CD14-positive monocyte (primary cell): ENCODE measurements at regions not wholly inside any gene's neighbourhood (a gene's known extent, or its start where the extent isn't known, plus 50 kb on each side); places are given as distances from the start of the nearest gene placed in this dataset.

ENCODE experiments used
- DNase-seq, 3 donors: peaks; one replicate each; pipeline ENCODE4 v3.0.0-alpha.2; 2011 to 2022
- H2AFZ ChIP-seq: 2 replicates; pipeline ENCODE4 v1.6.0; 2012; ENCODE audit warnings: mild to moderate bottlenecking, low read depth, low read length, inconsistent platforms; ENCODE audit not compliant: insufficient read depth, poor library complexity, severe bottlenecking
- H3K27ac ChIP-seq, 2 donors: 1 replicate in 1 of 2; 2 replicates in 1 of 2; pipeline ENCODE4 v1.5.1; 2012 to 2013; ENCODE audit warnings: low read length in 2 of 2, control low read depth in 1 of 2, inconsistent platforms in 1 of 2, low read depth in 1 of 2, mild to moderate bottlenecking in 1 of 2
- H3K27me3 ChIP-seq, 2 donors: one replicate each; pipeline versions ENCODE4 v1.6.0 to v1.6.1; 2011 to 2013; ENCODE audit warnings: low read length in 2 of 2; ENCODE audit not compliant: control insufficient read depth in 2 of 2, insufficient read depth in 2 of 2
- H3K36me3 ChIP-seq, 2 donors: replicated peaks in 1 of 2; 1 replicate in 1 of 2; 2 replicates in 1 of 2; pipeline versions ENCODE4 v1.5.1 to v1.6.1; 2012 to 2013; ENCODE audit warnings: low read length in 2 of 2, control low read depth in 1 of 2, inconsistent platforms in 1 of 2, mild to moderate bottlenecking in 1 of 2; ENCODE audit not compliant: insufficient read depth in 2 of 2, control insufficient read depth in 1 of 2
- H3K4me1 ChIP-seq, 2 donors: 1 replicate in 1 of 2; 2 replicates in 1 of 2; pipeline versions ENCODE4 v1.5.1 to v1.6.1; 2012 to 2013; ENCODE audit warnings: low read length in 2 of 2, control low read depth in 1 of 2, inconsistent platforms in 1 of 2, mild to moderate bottlenecking in 1 of 2, moderate library complexity in 1 of 2; ENCODE audit not compliant: insufficient read depth in 2 of 2, control insufficient read depth in 1 of 2
- H3K4me2 ChIP-seq: replicated peaks from 2 replicates; pipeline ENCODE3; 2012; ENCODE audit warnings: low read length, moderate library complexity, mild to moderate bottlenecking; ENCODE audit not compliant: poor library complexity, severe bottlenecking; ENCODE audit errors: extremely low read depth
- H3K4me3 ChIP-seq, 3 experiments: fragments of 200-600 bp in 1 of 3; sonication (generic) in 1 of 3; replicated peaks in 1 of 3; 1 replicate in 2 of 3; 2 replicates in 1 of 3; pipeline ENCODE4 v1.5.1; 2011 to 2013; ENCODE audit warnings: low read length in 3 of 3, mild to moderate bottlenecking in 3 of 3, control low read depth in 2 of 3, low read depth in 2 of 3, inconsistent platforms in 1 of 3, moderate library complexity in 1 of 3
- H3K79me2 ChIP-seq: 2 replicates; pipeline ENCODE4 v1.6.0; 2012; ENCODE audit warnings: mild to moderate bottlenecking, control low read depth, inconsistent platforms, low read length, moderate library complexity; ENCODE audit not compliant: insufficient read depth
- H3K9ac ChIP-seq: 2 replicates; pipeline ENCODE4 v1.6.0; 2017; ENCODE audit warnings: low read length, mild to moderate bottlenecking; ENCODE audit not compliant: insufficient read depth, poor library complexity, severe bottlenecking
- H3K9me3 ChIP-seq, 2 donors: replicated peaks in 1 of 2; 1 replicate in 1 of 2; 2 replicates in 1 of 2; pipeline versions ENCODE4 v1.5.1 to v1.6.1; 2012 to 2013; ENCODE audit warnings: low read length in 2 of 2, control low read depth in 1 of 2; ENCODE audit not compliant: control insufficient read depth in 1 of 2, insufficient read depth in 1 of 2
- H4K20me1 ChIP-seq: 2 replicates; pipeline ENCODE4 v1.6.0; 2012; ENCODE audit warnings: mild to moderate bottlenecking, low read length, control low read depth, moderate library complexity; ENCODE audit not compliant: insufficient read depth
- H3K27ac Mint-ChIP-seq, 7 donors: one replicate each; pipeline ENCODE4 v1.8.0; 2020; ENCODE audit warnings: mild to moderate bottlenecking in 7 of 7, mixed read lengths in 7 of 7, moderate library complexity in 6 of 7, inconsistent platforms in 2 of 7
- H3K27me3 Mint-ChIP-seq, 3 donors: one replicate each; pipeline ENCODE4 v1.8.0; 2021 to 2022; ENCODE audit warnings: low read depth in 3 of 3, mild to moderate bottlenecking in 3 of 3, mixed read lengths in 3 of 3, moderate library complexity in 3 of 3, inconsistent platforms in 1 of 3
- H3K36me3 Mint-ChIP-seq, 2 donors: one replicate each; pipeline ENCODE4 v1.8.0; 2020; ENCODE audit warnings: mixed read lengths in 2 of 2, inconsistent platforms in 1 of 2, mild to moderate bottlenecking in 1 of 2
- H3K4me1 Mint-ChIP-seq: one replicate; pipeline ENCODE4 v1.8.0; 2020; ENCODE audit warnings: mild to moderate bottlenecking, mixed read lengths
- H3K4me3 Mint-ChIP-seq, 2 donors: one replicate each; pipeline ENCODE4 v1.8.0; 2020; ENCODE audit warnings: mild to moderate bottlenecking in 2 of 2, mixed read lengths in 2 of 2, moderate library complexity in 1 of 2
- H3K9me3 Mint-ChIP-seq, 7 donors: one replicate each; pipeline ENCODE4 v1.8.0; 2020 to 2022; ENCODE audit warnings: mixed read lengths in 7 of 7, mild to moderate bottlenecking in 6 of 7, moderate library complexity in 6 of 7, inconsistent platforms in 2 of 7
- whole genome bisulfite sequencing: methylation state at CpG from one replicate; pipeline ENCODE4 v1.1.5; 2013; ENCODE audit warnings: missing lambda C conversion rate; ENCODE audit not compliant: insufficient coverage; 5-methylcytosine and 5-hydroxymethylcytosine counted together
- intact Hi-C, 2 donors: fragments of 100-400 bp; cut with micrococcal nuclease; formaldehyde crosslinking; loops; one replicate each; pipeline versions ENCODE4 v1.15.0 to v1.15.1; 2023
- TF ChIP-seq, protein P1 (sequence below): fragments of 200-600 bp; IDR thresholded peaks from one replicate; pipeline ENCODE4 v1.8.0; 2022; ENCODE audit warnings: antibody characterized with exemption, mild to moderate bottlenecking

DNA sequence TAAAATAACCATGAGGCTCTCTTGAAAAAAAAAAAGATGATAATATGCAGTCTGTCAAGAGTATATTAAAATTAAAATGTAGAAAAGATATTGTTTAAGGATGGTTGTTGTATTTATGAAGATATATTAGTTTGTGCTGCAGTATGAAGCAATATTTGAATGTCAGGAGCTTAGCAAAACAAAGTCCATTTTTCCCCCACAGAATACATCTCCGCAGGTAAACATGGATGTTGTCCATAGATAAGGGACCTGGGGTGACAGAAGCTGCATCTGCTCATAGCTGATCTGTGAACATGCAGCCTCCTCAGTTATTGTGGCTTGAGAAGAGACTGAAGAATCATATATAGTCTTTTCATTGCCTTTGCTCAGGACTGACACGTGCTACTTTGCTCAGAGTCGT is 366.1 kb upstream of the MMADHC start:
- Histone ChIP-seq H3K27me3 (no peaks in the 10 kb centered on the region), H3K9me3 (peaks cover 0 to 8% of the 10 kb centered on the region in 2 donors), H3K4me2 (no peak overlapping the region), H4K20me1 (no peaks in the 10 kb centered on the region), H3K27ac (no peak overlapping the region), H3K36me3 (no peaks in the 10 kb centered on the region), H3K9ac (no peak overlapping the region), H3K4me1 (no peaks in the 10 kb centered on the region), H2AFZ (no peak overlapping the region), H3K79me2 (no peaks in the 10 kb centered on the region), H3K4me3 (no peak overlapping the region)
- H3K4me1 Mint-ChIP-seq, result no peaks in the 10 kb centered on the region
- no peaks in the 10 kb centered on the region for H3K36me3 Mint-ChIP-seq
- TF ChIP-seq, protein P1, sequence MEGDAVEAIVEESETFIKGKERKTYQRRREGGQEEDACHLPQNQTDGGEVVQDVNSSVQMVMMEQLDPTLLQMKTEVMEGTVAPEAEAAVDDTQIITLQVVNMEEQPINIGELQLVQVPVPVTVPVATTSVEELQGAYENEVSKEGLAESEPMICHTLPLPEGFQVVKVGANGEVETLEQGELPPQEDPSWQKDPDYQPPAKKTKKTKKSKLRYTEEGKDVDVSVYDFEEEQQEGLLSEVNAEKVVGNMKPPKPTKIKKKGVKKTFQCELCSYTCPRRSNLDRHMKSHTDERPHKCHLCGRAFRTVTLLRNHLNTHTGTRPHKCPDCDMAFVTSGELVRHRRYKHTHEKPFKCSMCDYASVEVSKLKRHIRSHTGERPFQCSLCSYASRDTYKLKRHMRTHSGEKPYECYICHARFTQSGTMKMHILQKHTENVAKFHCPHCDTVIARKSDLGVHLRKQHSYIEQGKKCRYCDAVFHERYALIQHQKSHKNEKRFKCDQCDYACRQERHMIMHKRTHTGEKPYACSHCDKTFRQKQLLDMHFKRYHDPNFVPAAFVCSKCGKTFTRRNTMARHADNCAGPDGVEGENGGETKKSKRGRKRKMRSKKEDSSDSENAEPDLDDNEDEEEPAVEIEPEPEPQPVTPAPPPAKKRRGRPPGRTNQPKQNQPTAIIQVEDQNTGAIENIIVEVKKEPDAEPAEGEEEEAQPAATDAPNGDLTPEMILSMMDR, result no peak
- 100% methylated on average over 2 of the region's 3 CpGs for WGBS
- H3K27me3 Mint-ChIP-seq, result no peaks in the 10 kb centered on the region
- no peak overlapping the region for H3K4me3 Mint-ChIP-seq
- no peak for DNase-seq
- intact Hi-C loops, result no loop called here
- peaks cover 0 to 12% (median 0%) of the 10 kb centered on the region in 7 donors for H3K9me3 Mint-ChIP-seq
- H3K27ac Mint-ChIP-seq, result no peak overlapping the region

DNA sequence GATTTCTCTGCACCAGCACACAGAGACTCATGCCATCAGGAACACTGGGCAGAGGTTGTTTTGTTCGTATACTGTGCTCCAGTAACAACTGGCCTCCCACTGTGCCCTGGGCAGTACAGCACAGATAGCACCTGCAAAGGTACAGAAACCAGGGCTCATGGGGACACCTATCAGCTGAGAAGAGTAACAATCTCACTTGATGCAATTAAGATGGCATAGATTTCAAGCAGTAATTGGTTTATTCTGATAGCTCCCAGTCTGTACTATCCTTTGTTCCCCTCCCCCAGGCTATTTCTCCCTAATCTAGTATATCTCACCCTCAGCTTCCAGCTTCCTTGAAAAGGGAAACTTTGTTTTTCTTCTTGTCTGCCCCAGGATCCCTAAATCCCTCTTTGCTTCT is 343.9 kb upstream of the MMADHC start:
- H2AFZ ChIP-seq, result no peak overlapping the region
- H3K27ac Mint-ChIP-seq, result no peak overlapping the region
- peaks cover 0 to 4% of the 10 kb centered on the region in 2 donors for H3K9me3 ChIP-seq
- H3K4me1 ChIP-seq, result no peaks in the 10 kb centered on the region
- no peaks in the 10 kb centered on the region for H3K36me3 ChIP-seq
- H3K79me2 ChIP-seq, result no peaks in the 10 kb centered on the region
- intact Hi-C loops, result no loop called here
- H3K27me3 Mint-ChIP-seq, result no peaks in the 10 kb centered on the region
- TF ChIP-seq, protein P1, result no peak
- no peaks in the 10 kb centered on the region for H3K4me1 Mint-ChIP-seq
- no peak overlapping the region for H3K4me3 ChIP-seq
- peaks cover 0 to 11% (median 5%) of the 10 kb centered on the region in 7 donors for H3K9me3 Mint-ChIP-seq
- no peak overlapping the region for H3K4me3 Mint-ChIP-seq
- DNase-seq, result no peak
- no peak overlapping the region for H3K27ac ChIP-seq
- no peaks in the 10 kb centered on the region for H3K36me3 Mint-ChIP-seq
- H3K9ac ChIP-seq, result no peak overlapping the region
- 83% methylated on average over 1 of the region's 1 CpG for WGBS
- no peak overlapping the region for H3K4me2 ChIP-seq
- H3K27me3 ChIP-seq, result no peaks in the 10 kb centered on the region
- H4K20me1 ChIP-seq, result no peaks in the 10 kb centered on the region
